ENCODE measurements at regions not wholly inside any gene's neighbourhood (a gene's known extent, or its start where the extent isn't known, plus 50 kb on each side); places are given as distances from the start of the nearest gene placed in this dataset.

- no peaks in the 10 kb centered on the region for H3K9me3 ChIP-seq
- DNase-seq, result no peak
- no peak overlapping the region for H3K4me3 ChIP-seq
- no peaks in the 10 kb centered on the region for H3K36me3 ChIP-seq (ENCODE audit: low read depth)
- TF ChIP-seq, protein P1, sequence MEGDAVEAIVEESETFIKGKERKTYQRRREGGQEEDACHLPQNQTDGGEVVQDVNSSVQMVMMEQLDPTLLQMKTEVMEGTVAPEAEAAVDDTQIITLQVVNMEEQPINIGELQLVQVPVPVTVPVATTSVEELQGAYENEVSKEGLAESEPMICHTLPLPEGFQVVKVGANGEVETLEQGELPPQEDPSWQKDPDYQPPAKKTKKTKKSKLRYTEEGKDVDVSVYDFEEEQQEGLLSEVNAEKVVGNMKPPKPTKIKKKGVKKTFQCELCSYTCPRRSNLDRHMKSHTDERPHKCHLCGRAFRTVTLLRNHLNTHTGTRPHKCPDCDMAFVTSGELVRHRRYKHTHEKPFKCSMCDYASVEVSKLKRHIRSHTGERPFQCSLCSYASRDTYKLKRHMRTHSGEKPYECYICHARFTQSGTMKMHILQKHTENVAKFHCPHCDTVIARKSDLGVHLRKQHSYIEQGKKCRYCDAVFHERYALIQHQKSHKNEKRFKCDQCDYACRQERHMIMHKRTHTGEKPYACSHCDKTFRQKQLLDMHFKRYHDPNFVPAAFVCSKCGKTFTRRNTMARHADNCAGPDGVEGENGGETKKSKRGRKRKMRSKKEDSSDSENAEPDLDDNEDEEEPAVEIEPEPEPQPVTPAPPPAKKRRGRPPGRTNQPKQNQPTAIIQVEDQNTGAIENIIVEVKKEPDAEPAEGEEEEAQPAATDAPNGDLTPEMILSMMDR (IDR thresholded peaks at IDR 0.05), result no peak
- ATAC-seq, result no peak
- H3K4me1 ChIP-seq (ENCODE audit: low read depth), result no peaks in the 10 kb centered on the region
- intact Hi-C loops (cut with DNase I, micrococcal nuclease), result no loop called here
Observed at GRCh38 chr20:40207655-40208054, 481.4 kb downstream of the MAFB start.

- Histone ChIP-seq H3K4me1 (ENCODE audit: low read depth) (no peaks in the 10 kb centered on the region), H3K4me3 (no peak overlapping the region), H3K36me3 (ENCODE audit: low read depth) (no peaks in the 10 kb centered on the region), H3K9me3 (no peaks in the 10 kb centered on the region)
- ATAC-seq (no peak), DNase-seq (no peak)
- TF ChIP-seq, protein P1 (IDR thresholded peaks at IDR 0.05), result no peak
- intact Hi-C loops (cut with DNase I, micrococcal nuclease), result no loop called here
Observed at GRCh38 chr20:40205971-40206370, 483.1 kb downstream of the MAFB start.

GRCh38 chr20:40203032-40203431, 486.0 kb downstream of the MAFB start:
- no peak for ATAC-seq
- no peak for DNase-seq
- H3K4me1 ChIP-seq (ENCODE audit: low read depth), result no peaks in the 10 kb centered on the region
- intact Hi-C loops (cut with DNase I, micrococcal nuclease), result no loop called here
- TF ChIP-seq, protein P1 (IDR thresholded peaks at IDR 0.05), result no peak
- H3K4me3 ChIP-seq, result no peak overlapping the region
- H3K9me3 ChIP-seq, result no peaks in the 10 kb centered on the region
- H3K36me3 ChIP-seq (ENCODE audit: low read depth), result no peaks in the 10 kb centered on the region

DNA sequence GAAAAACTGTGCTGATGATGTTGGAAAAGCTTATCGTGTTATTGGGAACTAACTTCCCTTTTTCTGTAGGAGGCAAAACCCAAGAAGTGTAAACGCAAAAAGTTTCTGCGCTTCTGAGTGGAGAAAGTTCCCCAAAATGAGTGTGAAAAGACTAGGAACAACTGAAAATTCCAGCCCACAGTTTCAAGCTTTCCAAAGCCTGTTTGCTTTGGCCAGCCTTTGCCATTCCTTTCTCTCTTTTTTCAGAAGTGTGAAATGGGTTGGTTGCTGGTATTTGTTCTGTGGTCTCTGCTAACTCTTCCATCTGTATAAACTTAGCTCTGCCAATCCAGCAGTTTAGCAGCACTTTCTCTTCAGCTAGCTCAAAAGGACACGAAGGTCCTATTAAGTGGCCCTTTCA, 491.3 kb downstream of the MAFB start:
- TF ChIP-seq, protein P1 (IDR thresholded peaks at IDR 0.05), result no peak
- intact Hi-C loops (cut with DNase I, micrococcal nuclease), result no loop called here
- H3K4me1 ChIP-seq (ENCODE audit: low read depth), result no peaks in the 10 kb centered on the region
- no peak overlapping the region for H3K4me3 ChIP-seq
- H3K36me3 ChIP-seq (ENCODE audit: low read depth), result no peaks in the 10 kb centered on the region
- no peaks in the 10 kb centered on the region for H3K9me3 ChIP-seq
- ATAC-seq (no peak), DNase-seq (no peak)

GRCh38 chr20:40196846-40197436, 492.1 kb downstream of the MAFB start:
- Histone ChIP-seq H3K36me3 (ENCODE audit: low read depth) (no peaks in the 10 kb centered on the region), H3K4me3 (no peak overlapping the region), H3K4me1 (ENCODE audit: low read depth) (no peaks in the 10 kb centered on the region), H3K9me3 (no peaks in the 10 kb centered on the region)
- ATAC-seq (no peak), DNase-seq (no peak)
- intact Hi-C loops (cut with DNase I, micrococcal nuclease), result no loop called here
- TF ChIP-seq, protein P1 (IDR thresholded peaks at IDR 0.05), result no peak

DNA sequence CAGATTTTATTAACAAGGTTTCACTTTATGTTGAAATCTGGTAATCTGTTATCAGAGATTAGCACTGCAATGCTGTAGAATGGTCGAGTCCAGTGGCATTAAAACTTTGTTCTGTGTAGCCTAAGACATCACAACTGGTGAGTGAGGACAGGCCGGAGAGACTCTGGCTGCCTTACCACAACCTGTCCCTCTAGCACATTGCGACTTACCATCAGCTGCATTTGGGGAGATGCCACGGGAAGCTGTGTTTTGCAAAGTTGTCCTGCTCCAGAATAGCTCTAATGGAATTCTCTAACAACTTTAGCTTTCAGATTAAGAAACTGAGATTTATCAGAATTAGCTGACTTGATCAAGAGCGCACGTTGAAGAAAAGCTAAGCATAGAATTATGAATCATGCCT, 493.3 kb downstream of the MAFB start:
- Histone ChIP-seq H3K4me1 (ENCODE audit: low read depth) (no peaks in the 10 kb centered on the region), H3K4me3 (no peak overlapping the region), H3K9me3 (no peaks in the 10 kb centered on the region), H3K36me3 (ENCODE audit: low read depth) (no peaks in the 10 kb centered on the region)
- intact Hi-C loops (cut with DNase I, micrococcal nuclease), result no loop called here
- no peak for DNase-seq
- TF ChIP-seq, protein P1 (IDR thresholded peaks at IDR 0.05), result no peak
- ATAC-seq, result no peak
